ENCODE measurements at regions not wholly inside any gene's neighbourhood (a gene's known extent, or its start where the extent isn't known, plus 50 kb on each side); places are given as distances from the start of the nearest gene placed in this dataset.
"Not testable (repeated sequence)": the region's sequence is repeated elsewhere in the genome, so short reads cannot be mapped to it uniquely, and the experiment has no call there.

DNA sequence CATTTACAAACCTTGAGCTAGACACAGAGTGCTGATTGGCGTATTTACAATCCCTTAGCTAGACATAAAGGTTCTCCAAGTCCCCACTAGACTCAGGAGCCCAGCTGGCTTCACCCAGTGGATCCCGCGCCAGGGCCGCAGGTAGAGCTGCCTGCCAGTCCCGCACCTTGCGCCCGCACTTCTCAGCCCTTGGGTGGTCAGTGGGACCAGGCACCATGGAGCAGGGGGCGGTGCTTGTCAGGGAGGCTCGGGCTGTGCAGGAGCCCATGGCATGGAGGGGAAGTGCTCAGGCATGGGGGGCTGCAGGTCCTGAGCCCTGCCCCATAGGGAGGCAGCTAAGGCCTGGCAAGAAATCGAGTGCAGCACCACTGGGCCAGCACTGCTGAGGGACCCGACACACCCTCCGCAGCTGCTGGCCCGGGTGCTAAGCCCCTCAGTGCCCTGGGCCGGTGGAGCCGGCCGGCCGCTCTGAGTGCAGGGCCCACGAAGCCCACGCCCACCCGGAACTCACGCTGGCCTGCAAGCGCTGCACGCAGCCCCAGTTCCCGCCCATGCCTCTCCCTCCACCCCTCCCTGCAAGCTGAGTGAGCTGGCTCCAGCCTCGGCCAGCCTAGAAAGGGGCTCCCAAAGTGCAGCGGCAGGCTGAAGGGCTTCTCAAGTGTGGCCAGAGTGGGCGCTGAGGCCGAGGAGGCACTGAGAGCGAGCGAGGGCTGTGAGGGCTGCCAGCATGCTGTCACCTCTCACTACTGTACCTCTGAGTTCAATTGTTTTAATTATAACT lies 1213.9 kb downstream of the OTOL1 start:
- no peaks in the 10 kb centered on the region for H3K9me3 Mint-ChIP-seq
- H3K36me3 Mint-ChIP-seq (ENCODE audit: low read depth), result no peaks in the 10 kb centered on the region
- H3K27ac Mint-ChIP-seq, result no peak overlapping the region
- no peak overlapping the region for H3K4me3 Mint-ChIP-seq
- ATAC-seq (no peak), DNase-seq (no peak)
- no peaks in the 10 kb centered on the region for H3K4me1 Mint-ChIP-seq (ENCODE audit: low read depth)
- intact Hi-C loops (cut with micrococcal nuclease), result no loop called here
- no peaks in the 10 kb centered on the region for H3K27me3 Mint-ChIP-seq
- CTCF ChIA-PET, result interaction anchor here (0.9 kb wide), 1 partner anchor 9 kb away, joined by 3 read pairs; no protein-coding TSS in a partner anchor
- TF ChIP-seq, protein P1, sequence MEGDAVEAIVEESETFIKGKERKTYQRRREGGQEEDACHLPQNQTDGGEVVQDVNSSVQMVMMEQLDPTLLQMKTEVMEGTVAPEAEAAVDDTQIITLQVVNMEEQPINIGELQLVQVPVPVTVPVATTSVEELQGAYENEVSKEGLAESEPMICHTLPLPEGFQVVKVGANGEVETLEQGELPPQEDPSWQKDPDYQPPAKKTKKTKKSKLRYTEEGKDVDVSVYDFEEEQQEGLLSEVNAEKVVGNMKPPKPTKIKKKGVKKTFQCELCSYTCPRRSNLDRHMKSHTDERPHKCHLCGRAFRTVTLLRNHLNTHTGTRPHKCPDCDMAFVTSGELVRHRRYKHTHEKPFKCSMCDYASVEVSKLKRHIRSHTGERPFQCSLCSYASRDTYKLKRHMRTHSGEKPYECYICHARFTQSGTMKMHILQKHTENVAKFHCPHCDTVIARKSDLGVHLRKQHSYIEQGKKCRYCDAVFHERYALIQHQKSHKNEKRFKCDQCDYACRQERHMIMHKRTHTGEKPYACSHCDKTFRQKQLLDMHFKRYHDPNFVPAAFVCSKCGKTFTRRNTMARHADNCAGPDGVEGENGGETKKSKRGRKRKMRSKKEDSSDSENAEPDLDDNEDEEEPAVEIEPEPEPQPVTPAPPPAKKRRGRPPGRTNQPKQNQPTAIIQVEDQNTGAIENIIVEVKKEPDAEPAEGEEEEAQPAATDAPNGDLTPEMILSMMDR (IDR thresholded peaks at IDR 0.05), result no peak
- POLR2A ChIA-PET, result no interaction called here

DNA sequence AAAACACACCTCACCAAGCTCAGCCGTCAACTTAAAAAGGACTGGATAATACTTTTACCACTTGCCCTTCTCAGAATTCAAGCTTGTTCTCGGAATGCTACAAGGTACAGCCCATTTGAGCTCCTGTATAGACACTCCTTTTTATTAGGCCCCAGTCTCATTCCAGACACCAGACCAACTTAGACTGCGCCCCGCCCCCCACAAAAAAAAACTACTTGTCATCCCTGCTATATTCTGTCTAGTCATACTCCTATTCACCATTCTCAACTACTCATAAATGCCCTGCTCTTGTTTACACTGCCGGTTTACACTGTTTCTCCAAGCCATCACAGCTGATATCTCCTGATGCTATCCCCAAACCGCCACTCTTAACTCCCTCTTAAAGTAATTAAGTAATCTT lies 1220.5 kb downstream of the OTOL1 start:
- intact Hi-C loops (cut with micrococcal nuclease); ATAC-seq; H3K36me3 Mint-ChIP-seq (ENCODE audit: low read depth); H3K4me1 Mint-ChIP-seq (ENCODE audit: low read depth); H3K9me3 Mint-ChIP-seq; CTCF ChIA-PET; H3K27me3 Mint-ChIP-seq; DNase-seq; H3K4me3 Mint-ChIP-seq; POLR2A ChIA-PET; H3K27ac Mint-ChIP-seq: not testable (repeated sequence)

- TF ChIP-seq, protein P1 (IDR thresholded peaks at IDR 0.05), result no peak
- Mint-ChIP-seq H3K27ac (no peak overlapping the region), H3K27me3 (no peaks in the 10 kb centered on the region), H3K36me3 (ENCODE audit: low read depth) (no peaks in the 10 kb centered on the region), H3K9me3 (no peaks in the 10 kb centered on the region), H3K4me3 (no peak overlapping the region), H3K4me1 (ENCODE audit: low read depth) (no peaks in the 10 kb centered on the region)
- POLR2A ChIA-PET, result no interaction called here
- intact Hi-C loops (cut with micrococcal nuclease), result no loop called here
- ATAC-seq (no peak), DNase-seq (no peak)
- CTCF ChIA-PET, result no interaction called here
Observed at GRCh38 chr3:162718697-162719096, 1222.1 kb downstream of the OTOL1 start.

- Mint-ChIP-seq H3K36me3 (ENCODE audit: low read depth) (no peaks in the 10 kb centered on the region), H3K4me3 (no peak overlapping the region), H3K4me1 (ENCODE audit: low read depth) (no peaks in the 10 kb centered on the region), H3K27me3 (no peaks in the 10 kb centered on the region), H3K27ac (no peak overlapping the region), H3K9me3 (no peaks in the 10 kb centered on the region)
- TF ChIP-seq, protein P1 (IDR thresholded peaks at IDR 0.05), result no peak
- POLR2A ChIA-PET, result no interaction called here
- DNase-seq (no peak), ATAC-seq (no peak)
- intact Hi-C loops (cut with micrococcal nuclease), result no loop called here
- CTCF ChIA-PET, result interaction anchor here (0.9 kb wide), 1 partner anchor 10 kb away, joined by 3 read pairs; no protein-coding TSS in a partner anchor
Observed at GRCh38 chr3:162719684-162720341, 1223.2 kb downstream of the OTOL1 start.

DNA sequence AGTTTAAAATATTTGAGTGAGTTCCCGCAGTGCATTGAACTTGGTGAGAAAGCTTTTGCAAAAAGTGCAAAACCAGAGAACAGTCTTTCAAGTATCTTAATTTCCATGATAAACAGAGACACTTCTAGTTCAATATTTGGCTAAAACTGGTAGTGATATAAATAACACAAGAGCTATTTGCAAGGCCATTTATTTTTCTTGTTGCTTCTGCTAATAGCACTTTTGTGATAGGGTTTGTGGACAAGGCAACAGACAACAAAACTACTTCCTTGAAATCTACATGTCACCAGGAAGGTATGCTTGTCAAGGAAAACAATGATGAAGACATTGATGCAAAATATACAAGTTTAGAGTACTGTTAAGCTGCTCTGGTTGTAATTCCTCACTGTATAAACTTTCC lies 1225.1 kb downstream of the OTOL1 start:
- H3K27me3 Mint-ChIP-seq, result no peaks in the 10 kb centered on the region
- ATAC-seq, result no peak
- intact Hi-C loops (cut with micrococcal nuclease), result no loop called here

More for the DNA sequence above, 1225.1 kb downstream of the OTOL1 start:
- no peak overlapping the region for H3K27ac Mint-ChIP-seq
- CTCF ChIA-PET, result no interaction called here
- no peaks in the 10 kb centered on the region for H3K36me3 Mint-ChIP-seq (ENCODE audit: low read depth)
- DNase-seq, result no peak
- TF ChIP-seq, protein P1 (IDR thresholded peaks at IDR 0.05), result no peak
- no peak overlapping the region for H3K4me3 Mint-ChIP-seq
- H3K4me1 Mint-ChIP-seq (ENCODE audit: low read depth), result no peaks in the 10 kb centered on the region
- H3K9me3 Mint-ChIP-seq, result no peaks in the 10 kb centered on the region
- POLR2A ChIA-PET, result no interaction called here
